T-helper 17 cell (primary cell): ENCODE measurements at regions not wholly inside any gene's neighbourhood (a gene's known extent, or its start where the extent isn't known, plus 50 kb on each side); places are given as distances from the start of the nearest gene placed in this dataset.

Source experiments
- ATAC-seq: fragments of 150-1000 bp; cut with Tn5 transposase; 2 replicates; pipeline ENCODE4 v1.10.0; 2021; ENCODE audit warnings: mild to moderate bottlenecking, moderate library complexity
- DNase-seq, 3 donors: peaks; one replicate each; pipeline versions ENCODE4 v3.0.0 to v3.0.0-alpha.2; 2020 to 2021
- H3K9me3 ChIP-seq: one replicate; pipeline ENCODE4 v1.7.0; 2013; ENCODE audit warnings: low read length, mild to moderate bottlenecking; ENCODE audit not compliant: control insufficient read depth, poor library complexity, severe bottlenecking
- H3K27ac Mint-ChIP-seq: one replicate; pipeline ENCODE4 v1.8.0; 2022; ENCODE audit warnings: mild to moderate bottlenecking, moderate library complexity, mixed read lengths
- H3K27me3 Mint-ChIP-seq: one replicate; pipeline ENCODE4 v1.8.0; 2022; ENCODE audit warnings: mixed read lengths
- H3K36me3 Mint-ChIP-seq: one replicate; pipeline ENCODE4 v1.8.0; 2022; ENCODE audit warnings: low read depth, mixed read lengths
- H3K4me1 Mint-ChIP-seq: one replicate; pipeline ENCODE4 v1.8.0; 2022; ENCODE audit warnings: mild to moderate bottlenecking, mixed read lengths
- H3K4me3 Mint-ChIP-seq: one replicate; pipeline ENCODE4 v1.8.0; 2022; ENCODE audit warnings: mild to moderate bottlenecking, moderate library complexity, mixed read lengths

DNA sequence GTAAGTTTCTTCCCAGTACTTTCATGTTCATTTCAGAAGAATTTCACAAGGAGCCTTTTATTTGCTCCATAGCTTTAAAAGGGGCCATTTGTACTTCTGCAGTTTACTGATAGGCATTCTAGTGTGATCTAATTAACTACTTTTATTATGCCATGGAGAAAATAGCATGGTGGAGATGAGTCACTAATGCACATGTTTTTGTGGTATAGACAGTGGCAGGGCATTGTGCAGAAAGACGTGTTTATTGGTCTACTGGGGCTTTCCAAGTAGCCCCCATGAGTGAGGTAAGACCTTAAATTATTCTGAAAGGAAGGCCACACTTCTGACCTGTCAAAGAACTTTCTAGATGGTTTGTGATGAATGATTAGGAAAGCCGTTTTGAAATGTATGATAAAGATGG is 810.0 kb upstream of the NR2F2 start:
- no peaks in the 10 kb centered on the region for H3K36me3 Mint-ChIP-seq
- H3K9me3 ChIP-seq: no peaks in the 10 kb centered on the region
- H3K27me3 Mint-ChIP-seq: no peaks in the 10 kb centered on the region
- DNase-seq (no peak), ATAC-seq (no peak)
- no peak overlapping the region for H3K27ac Mint-ChIP-seq
- no peak overlapping the region for H3K4me3 Mint-ChIP-seq
- no peaks in the 10 kb centered on the region for H3K4me1 Mint-ChIP-seq

DNA sequence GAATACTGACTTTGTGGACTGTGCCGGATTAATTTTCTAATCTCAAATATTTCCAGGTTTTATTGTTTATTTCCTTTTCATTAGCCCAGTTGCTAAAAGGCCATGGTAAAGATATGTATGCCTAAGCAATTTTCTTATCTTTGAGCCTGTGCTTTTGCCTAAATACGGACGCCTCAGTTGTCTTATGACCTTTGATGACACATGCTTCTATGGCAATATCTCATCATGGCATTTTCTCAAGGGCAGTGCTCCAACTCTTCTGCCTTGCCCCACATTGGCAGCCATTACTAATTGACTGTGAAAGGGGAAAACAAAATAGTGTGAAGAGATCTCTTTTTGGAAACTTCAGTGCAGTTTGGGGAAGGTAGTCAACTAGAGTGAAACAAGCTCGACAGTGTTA is 809.6 kb upstream of the NR2F2 start:
- H3K4me1 Mint-ChIP-seq: no peaks in the 10 kb centered on the region
- DNase-seq (no peak), ATAC-seq (no peak)
- no peaks in the 10 kb centered on the region for H3K9me3 ChIP-seq
- no peaks in the 10 kb centered on the region for H3K36me3 Mint-ChIP-seq
- H3K27me3 Mint-ChIP-seq: no peaks in the 10 kb centered on the region
- no peak overlapping the region for H3K27ac Mint-ChIP-seq
- no peak overlapping the region for H3K4me3 Mint-ChIP-seq

DNA sequence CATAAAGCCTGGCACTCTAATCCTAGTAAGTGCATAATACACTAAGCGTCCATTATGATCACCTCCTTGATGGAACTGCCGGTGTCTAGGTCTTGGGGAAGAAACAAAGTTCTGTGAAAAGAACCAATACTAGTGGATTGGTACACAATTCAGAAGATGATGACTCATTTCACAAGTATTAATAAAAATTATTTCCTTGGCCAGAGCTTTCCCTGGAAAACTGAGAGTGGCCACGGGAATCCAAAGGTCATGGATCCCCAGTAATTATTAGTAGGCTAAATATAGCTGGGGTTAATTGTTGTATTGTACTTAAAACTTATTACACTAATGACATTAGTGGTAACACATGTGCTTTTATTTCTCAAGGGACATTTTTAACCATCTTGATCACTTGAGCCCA is 808.0 kb upstream of the NR2F2 start:
- no peak for DNase-seq
- no peak for ATAC-seq
- no peaks in the 10 kb centered on the region for H3K9me3 ChIP-seq
- Mint-ChIP-seq H3K4me1 (no peaks in the 10 kb centered on the region), H3K36me3 (no peaks in the 10 kb centered on the region), H3K27ac (no peak overlapping the region), H3K27me3 (no peaks in the 10 kb centered on the region), H3K4me3 (no peak overlapping the region)

DNA sequence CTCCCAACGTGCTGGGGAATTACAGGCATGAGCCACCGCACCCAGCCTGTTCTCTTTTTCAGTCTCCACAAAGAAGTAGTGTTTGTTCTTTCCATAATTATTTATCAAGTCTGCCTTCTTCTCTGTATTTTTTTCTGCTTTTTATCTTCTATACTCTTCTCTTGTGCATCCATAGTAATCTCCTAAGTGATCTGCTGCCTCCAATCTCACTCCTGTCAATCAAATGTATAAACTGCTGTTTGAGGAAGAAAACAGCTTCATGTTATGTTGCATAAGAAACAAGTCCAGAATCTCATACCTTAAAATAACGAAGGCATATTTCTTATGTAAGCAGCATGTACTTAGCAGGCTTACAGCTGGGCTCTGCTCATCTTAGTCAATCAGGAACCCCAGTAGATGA is 801.6 kb upstream of the NR2F2 start:
- no peak for DNase-seq
- no peaks in the 10 kb centered on the region for H3K9me3 ChIP-seq
- Mint-ChIP-seq H3K27me3 (no peaks in the 10 kb centered on the region), H3K4me1 (no peaks in the 10 kb centered on the region), H3K4me3 (no peak overlapping the region), H3K36me3 (no peaks in the 10 kb centered on the region), H3K27ac (no peak overlapping the region)
- no peak for ATAC-seq

DNA sequence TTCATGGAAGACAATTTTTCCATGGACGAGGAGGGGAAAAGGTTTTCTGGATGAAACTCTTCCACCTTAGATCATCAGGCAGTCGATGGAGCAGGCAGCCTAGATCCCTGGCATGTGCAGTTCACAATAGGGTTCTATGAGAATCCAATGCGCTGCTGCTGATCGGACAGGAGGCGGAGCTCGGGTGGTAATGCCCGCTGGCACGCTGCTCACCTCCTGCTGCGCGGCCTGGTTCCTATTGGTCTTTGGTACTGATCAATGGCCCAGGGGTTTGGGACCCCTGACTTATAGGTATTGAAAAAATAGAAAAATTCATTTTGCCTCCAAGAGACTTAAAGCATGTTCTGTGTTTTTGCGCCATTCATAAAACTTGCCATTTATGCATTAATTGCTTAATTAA is 793.9 kb upstream of the NR2F2 start:
- Mint-ChIP-seq H3K36me3 (no peaks in the 10 kb centered on the region), H3K4me1 (no peaks in the 10 kb centered on the region), H3K4me3 (no peak overlapping the region), H3K27ac (no peak overlapping the region), H3K27me3 (no peaks in the 10 kb centered on the region)
- no peak for DNase-seq
- no peak for ATAC-seq
- H3K9me3 ChIP-seq: no peaks in the 10 kb centered on the region

DNA sequence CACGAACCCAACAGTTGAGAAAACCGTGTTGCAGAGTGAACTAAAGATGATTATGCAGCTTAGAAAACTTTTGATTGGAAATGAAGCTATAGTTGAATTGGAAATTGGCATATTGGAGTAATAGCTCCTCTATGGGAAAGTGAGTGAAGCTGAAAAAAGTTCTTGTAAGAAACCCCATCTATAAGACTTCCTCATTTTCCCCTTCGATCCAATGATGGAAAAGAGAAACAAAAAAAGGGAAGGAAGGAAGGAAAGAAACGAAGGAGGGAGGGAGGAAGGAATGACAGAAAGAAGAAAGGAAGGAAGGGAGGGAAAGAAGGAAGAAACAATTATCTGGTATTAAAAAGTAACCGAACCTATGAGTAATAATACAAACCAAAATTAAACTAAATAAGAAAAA is 791.8 kb upstream of the NR2F2 start:
- no peak overlapping the region for H3K4me3 Mint-ChIP-seq
- H3K4me1 Mint-ChIP-seq: no peaks in the 10 kb centered on the region
- no peaks in the 10 kb centered on the region for H3K36me3 Mint-ChIP-seq
- ATAC-seq (no peak), DNase-seq (no peak)
- H3K9me3 ChIP-seq: no peaks in the 10 kb centered on the region
- H3K27me3 Mint-ChIP-seq: no peaks in the 10 kb centered on the region
- no peak overlapping the region for H3K27ac Mint-ChIP-seq

DNA sequence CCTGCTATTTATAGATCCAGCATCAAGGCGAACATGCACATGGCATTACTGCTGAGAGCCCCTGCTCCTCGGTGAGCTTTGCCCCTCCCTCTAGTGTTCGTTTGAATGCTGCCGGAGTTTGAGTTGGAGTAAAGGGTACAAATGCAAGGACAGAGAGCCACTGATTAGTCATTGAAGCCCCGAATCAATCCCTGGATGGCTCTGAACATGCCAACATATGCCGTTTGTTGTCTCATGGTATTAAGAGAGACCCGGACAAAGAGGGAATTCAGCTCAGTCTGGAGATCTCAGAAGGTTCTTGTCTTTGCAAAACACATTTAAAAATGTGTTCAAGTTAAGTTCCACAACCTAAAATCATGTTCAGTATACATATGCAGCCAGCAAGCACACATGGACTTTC is 789.2 kb upstream of the NR2F2 start:
- no peak for ATAC-seq
- Mint-ChIP-seq H3K36me3 (no peaks in the 10 kb centered on the region), H3K27ac (no peak overlapping the region), H3K4me3 (no peak overlapping the region), H3K4me1 (no peaks in the 10 kb centered on the region), H3K27me3 (no peaks in the 10 kb centered on the region)
- DNase-seq: no peak
- no peaks in the 10 kb centered on the region for H3K9me3 ChIP-seq

DNA sequence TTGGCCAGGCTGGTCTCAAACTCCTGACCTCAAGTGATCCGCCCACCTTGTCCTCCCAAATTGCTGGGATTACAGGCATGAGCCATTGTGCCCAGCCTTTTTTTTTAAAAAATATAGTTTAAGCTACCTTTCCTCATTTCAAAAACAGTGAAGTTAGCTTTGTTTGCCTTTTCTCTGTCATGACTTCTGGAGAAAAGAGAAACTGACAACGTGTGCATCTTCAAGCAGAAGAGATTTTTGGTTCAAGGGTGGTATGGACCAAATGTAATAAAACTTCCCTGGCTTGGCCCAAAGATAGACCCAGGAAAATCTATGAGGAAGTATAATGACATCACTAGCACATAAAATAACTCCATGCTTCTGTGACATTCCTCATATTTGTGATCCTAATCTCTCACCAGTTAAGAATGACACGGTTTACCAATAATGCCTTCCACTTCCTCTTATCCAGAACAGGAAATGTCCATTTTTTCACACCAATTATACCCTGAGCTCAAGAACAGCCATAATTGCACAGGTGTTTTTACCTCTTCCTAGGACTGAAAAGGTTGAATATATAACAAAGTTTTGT is 781.2 kb upstream of the NR2F2 start:
- Mint-ChIP-seq H3K4me3 (no peak overlapping the region), H3K36me3 (no peaks in the 10 kb centered on the region), H3K27ac (no peak overlapping the region), H3K27me3 (no peaks in the 10 kb centered on the region), H3K4me1 (no peaks in the 10 kb centered on the region)
- ATAC-seq: no peak
- DNase-seq: no peak
- no peaks in the 10 kb centered on the region for H3K9me3 ChIP-seq

DNA sequence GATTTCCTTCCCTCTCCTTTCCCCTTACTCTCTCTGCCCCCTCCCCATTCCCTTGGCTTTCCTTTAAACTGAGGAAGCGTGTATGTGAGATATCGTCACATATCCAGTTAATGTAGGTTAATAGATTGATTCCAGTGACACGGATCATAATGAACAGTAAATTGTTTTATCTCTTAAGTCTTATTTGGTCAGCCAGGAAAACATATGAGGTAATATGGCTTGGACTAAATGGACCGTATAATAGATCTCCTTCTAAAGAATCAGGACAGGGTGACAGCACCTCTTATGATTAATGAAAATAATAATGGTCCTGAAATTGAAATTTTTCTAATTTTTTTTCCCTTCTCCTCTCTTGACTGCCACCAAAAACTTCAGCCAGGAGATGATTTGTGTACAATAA is 779.8 kb upstream of the NR2F2 start:
- no peaks in the 10 kb centered on the region for H3K27me3 Mint-ChIP-seq
- H3K27ac Mint-ChIP-seq: no peak overlapping the region
- H3K4me3 Mint-ChIP-seq: no peak overlapping the region
- no peaks in the 10 kb centered on the region for H3K36me3 Mint-ChIP-seq
- no peak for DNase-seq
- ATAC-seq: no peak
- no peaks in the 10 kb centered on the region for H3K4me1 Mint-ChIP-seq
- no peaks in the 10 kb centered on the region for H3K9me3 ChIP-seq

DNA sequence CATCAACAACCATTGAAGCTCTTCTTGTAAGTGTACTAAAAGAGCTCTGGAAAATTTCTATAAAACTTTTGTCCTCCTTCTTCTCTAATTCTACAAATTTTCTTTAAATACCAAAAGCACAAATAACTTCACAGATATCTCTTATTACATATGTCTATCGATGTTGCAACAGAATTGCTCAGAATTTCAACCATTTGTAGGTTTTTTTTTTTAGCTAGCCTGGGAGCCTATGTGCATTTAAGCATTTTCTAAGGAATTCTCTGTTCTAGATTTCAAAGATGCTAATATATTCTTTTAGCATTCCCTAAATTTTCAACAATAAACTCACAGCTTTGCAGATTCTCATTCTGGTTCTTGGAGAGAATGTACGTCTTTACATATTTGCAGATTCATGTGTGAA is 774.3 kb upstream of the NR2F2 start:
- no peaks in the 10 kb centered on the region for H3K9me3 ChIP-seq
- Mint-ChIP-seq H3K4me3 (no peak overlapping the region), H3K27ac (no peak overlapping the region), H3K4me1 (no peaks in the 10 kb centered on the region), H3K27me3 (no peaks in the 10 kb centered on the region), H3K36me3 (no peaks in the 10 kb centered on the region)
- no peak for ATAC-seq
- DNase-seq: no peak

DNA sequence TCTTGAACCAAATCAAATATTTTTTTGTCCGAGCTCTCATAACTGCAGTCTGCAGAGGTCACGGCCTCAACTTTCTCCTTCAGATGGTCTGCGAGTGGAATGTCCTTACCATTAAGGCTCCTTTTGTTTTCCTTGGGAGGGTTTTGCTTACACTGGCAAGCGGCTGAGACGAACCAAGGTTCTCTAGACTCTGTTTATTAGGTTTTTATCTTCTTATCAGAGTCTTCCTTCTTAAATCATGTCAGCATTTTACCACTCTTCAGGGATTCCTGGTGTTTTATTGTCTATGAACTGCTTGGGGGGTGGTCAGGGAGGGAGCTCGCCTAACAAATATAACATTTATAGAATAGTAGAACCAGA is 773.7 kb upstream of the NR2F2 start:
- H3K36me3 Mint-ChIP-seq: no peaks in the 10 kb centered on the region
- no peaks in the 10 kb centered on the region for H3K4me1 Mint-ChIP-seq
- H3K27ac Mint-ChIP-seq: no peak overlapping the region
- no peaks in the 10 kb centered on the region for H3K9me3 ChIP-seq
- no peak for DNase-seq
- H3K27me3 Mint-ChIP-seq: no peaks in the 10 kb centered on the region
- ATAC-seq: no peak
- no peak overlapping the region for H3K4me3 Mint-ChIP-seq

DNA sequence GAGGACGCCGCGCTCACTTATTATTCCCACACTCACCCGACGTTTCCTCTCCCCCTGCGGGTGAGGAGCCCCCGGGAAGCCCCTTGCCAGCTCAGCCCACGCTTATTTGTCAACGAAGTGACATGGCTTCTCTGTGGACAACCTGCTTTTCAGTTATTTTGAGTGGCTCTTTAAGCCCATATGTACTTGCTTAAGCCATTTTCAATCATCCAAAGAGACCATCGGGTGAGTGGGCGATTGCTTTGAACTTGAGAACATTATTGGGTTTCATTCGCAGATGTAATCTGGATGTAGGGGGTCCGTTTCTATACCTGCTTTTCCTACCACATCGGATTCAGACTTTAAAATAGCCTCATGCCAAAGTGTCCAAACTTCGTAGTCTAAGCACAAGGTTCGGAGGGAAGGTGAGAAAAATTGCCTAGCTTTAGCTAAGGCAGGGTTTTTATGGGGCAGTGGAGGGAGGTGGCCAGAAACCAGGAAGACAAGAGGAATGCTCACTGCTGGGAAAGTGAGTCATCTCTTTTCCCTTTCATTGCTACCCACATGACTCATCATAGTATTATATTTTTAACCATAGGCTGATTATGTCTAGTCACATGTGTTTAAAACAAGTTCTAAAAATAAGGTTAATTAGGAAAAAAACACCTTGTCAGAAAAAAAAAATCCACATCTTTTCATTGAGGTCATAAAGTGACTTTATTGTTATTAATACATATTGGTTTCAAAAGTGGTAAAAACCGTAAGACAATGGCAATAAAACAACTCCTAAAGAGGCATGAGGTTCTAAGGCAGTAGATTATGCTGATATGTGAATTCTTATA is 773.1 kb upstream of the NR2F2 start:
- no peak for ATAC-seq
- no peaks in the 10 kb centered on the region for H3K9me3 ChIP-seq
- Mint-ChIP-seq H3K36me3 (no peaks in the 10 kb centered on the region), H3K27me3 (no peaks in the 10 kb centered on the region), H3K4me3 (no peak overlapping the region), H3K27ac (no peak overlapping the region), H3K4me1 (no peaks in the 10 kb centered on the region)
- DNase-seq: no peak

DNA sequence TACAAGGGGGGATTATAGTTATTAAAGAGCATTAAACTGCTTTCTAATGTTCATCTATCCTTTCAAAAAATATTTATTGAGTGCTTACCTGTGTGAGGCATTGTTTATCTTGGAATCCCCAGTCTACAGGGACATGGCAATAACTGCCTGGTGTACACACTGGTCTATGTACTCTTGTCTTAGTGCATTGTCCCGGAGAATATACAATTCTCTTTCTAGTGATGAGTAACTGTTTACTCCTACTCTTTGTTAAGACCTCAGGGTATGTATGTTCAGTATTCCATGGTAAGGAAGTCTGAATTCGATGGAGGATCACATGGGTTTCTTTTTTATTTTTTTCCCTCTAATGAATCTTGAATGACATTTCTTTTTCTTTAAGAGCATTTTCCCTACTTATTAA is 772.4 kb upstream of the NR2F2 start:
- Mint-ChIP-seq H3K27ac (no peak overlapping the region), H3K36me3 (no peaks in the 10 kb centered on the region), H3K4me3 (no peak overlapping the region), H3K4me1 (no peaks in the 10 kb centered on the region), H3K27me3 (no peaks in the 10 kb centered on the region)
- ATAC-seq: no peak
- no peak for DNase-seq
- no peaks in the 10 kb centered on the region for H3K9me3 ChIP-seq

DNA sequence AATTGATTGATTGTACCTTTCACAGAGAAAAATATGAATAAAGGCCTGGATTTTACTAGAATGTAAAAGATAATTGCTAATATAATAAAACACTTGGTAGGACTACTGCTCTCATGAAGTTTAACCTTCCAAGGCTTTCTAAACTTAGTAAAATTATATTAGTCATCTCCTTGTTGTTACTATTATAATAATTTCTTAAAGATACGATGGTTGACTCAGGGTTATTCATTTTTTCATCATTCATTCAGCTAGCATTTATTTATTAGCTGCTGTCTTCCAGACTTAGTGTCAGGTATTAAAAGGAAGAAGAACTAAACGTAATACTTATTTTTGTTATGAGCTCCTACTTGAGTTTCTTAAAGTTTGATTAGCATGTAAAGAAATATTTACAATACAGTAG is 771.6 kb upstream of the NR2F2 start:
- no peak for DNase-seq
- Mint-ChIP-seq H3K4me1 (no peaks in the 10 kb centered on the region), H3K27me3 (no peaks in the 10 kb centered on the region), H3K4me3 (no peak overlapping the region), H3K27ac (no peak overlapping the region), H3K36me3 (no peaks in the 10 kb centered on the region)
- ATAC-seq: no peak
- no peaks in the 10 kb centered on the region for H3K9me3 ChIP-seq
